Progenitor cell of endocrine pancreas (in vitro differentiated cells): ENCODE measurements at regions not wholly inside any gene's neighbourhood (a gene's known extent, or its start where the extent isn't known, plus 50 kb on each side); places are given as distances from the start of the nearest gene placed in this dataset.

Experiments used
- DNase-seq: peaks from one replicate; pipeline ENCODE4 v3.0.0; 2021; ENCODE audit warnings: low spot score; ENCODE audit not compliant: unreplicated experiment
- H3K27ac Mint-ChIP-seq: 2 replicates; pipeline ENCODE4 v1.8.0; 2021; ENCODE audit warnings: mild to moderate bottlenecking, moderate library complexity, mixed read lengths
- H3K27me3 Mint-ChIP-seq: 2 replicates; pipeline ENCODE4 v1.8.0; 2021; ENCODE audit warnings: mixed read lengths
- H3K36me3 Mint-ChIP-seq: 2 replicates; pipeline ENCODE4 v1.8.0; 2022; ENCODE audit warnings: mixed read lengths; ENCODE audit not compliant: insufficient read depth
- H3K4me1 Mint-ChIP-seq: 2 replicates; pipeline ENCODE4 v1.8.0; 2021; ENCODE audit warnings: low read depth, mixed read lengths
- H3K4me3 Mint-ChIP-seq: 2 replicates; pipeline ENCODE4 v1.8.0; 2021; ENCODE audit warnings: low read depth, mild to moderate bottlenecking, moderate library complexity, mixed read lengths
- H3K9me3 Mint-ChIP-seq: 2 replicates; pipeline ENCODE4 v1.8.0; 2021; ENCODE audit warnings: low read depth, mixed read lengths
- CTCF ChIP-seq: fragments of 200-600 bp; sonication (generic); IDR thresholded peaks from one replicate; pipeline ENCODE4 v1.5.0; 2021; ENCODE audit warnings: antibody characterized with exemption, mild to moderate bottlenecking; ENCODE audit not compliant: unreplicated experiment

- no peak for DNase-seq
- Mint-ChIP-seq H3K36me3 (no peaks in the 10 kb centered on the region), H3K4me3 (no peak overlapping the region), H3K27me3 (no peaks in the 10 kb centered on the region), H3K9me3 (no peaks in the 10 kb centered on the region), H3K27ac (no peak overlapping the region), H3K4me1 (peaks cover 24% of the 10 kb centered on the region)
- no peak for TF ChIP-seq CTCF
These were observed 365.7 kb downstream of the DEPDC1B start for GRCh38 chr5:60334281-60334713.

GRCh38 chr5:60333005-60333571 lies 366.9 kb downstream of the DEPDC1B start:
- no peak for DNase-seq
- Mint-ChIP-seq H3K4me3 (no peak overlapping the region), H3K36me3 (no peaks in the 10 kb centered on the region), H3K4me1 (peaks cover 27% of the 10 kb centered on the region), H3K9me3 (no peaks in the 10 kb centered on the region), H3K27me3 (no peaks in the 10 kb centered on the region), H3K27ac (no peak overlapping the region)
- TF ChIP-seq CTCF: no peak

DNA sequence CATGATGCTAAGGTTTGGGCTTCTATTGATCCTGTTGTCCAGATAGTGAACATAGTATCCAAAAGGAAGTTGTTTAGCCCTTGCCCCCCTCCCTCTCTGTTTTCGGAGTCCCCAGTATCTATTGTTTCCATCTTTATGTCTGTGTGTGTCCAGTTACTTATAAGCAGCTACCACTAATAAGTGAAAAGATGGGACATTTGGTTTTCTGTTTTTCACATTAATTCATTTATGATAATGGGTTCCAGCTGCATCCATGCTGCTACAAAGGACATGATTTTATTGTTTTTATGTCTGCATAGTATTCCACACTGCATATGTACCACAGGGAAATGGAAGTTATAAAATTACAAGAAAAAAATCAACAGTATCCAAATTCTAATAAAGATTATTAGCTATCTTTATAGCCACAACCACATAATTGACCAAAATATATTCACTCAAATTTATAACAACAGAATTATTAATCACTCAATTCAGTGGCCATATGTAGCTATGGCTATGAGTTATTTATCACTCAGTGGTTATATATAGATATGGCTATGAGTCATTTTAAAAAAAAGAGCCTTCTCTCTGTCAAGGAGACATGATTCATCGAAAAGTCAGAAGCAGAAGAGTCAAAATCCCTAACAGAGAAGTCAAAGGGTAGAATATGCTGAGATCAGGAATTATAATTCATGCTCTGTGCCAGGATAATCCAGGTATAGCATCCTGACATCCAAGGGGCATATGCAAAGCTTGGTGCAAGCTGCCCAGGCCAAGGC lies 367.5 kb downstream of the DEPDC1B start:
- TF ChIP-seq CTCF: no peak
- no peaks in the 10 kb centered on the region for H3K9me3 Mint-ChIP-seq
- no peak for DNase-seq
- H3K27ac Mint-ChIP-seq: no peak overlapping the region
- no peaks in the 10 kb centered on the region for H3K36me3 Mint-ChIP-seq
- H3K27me3 Mint-ChIP-seq: no peaks in the 10 kb centered on the region
- peaks cover 27% of the 10 kb centered on the region for H3K4me1 Mint-ChIP-seq
- no peak overlapping the region for H3K4me3 Mint-ChIP-seq

- Mint-ChIP-seq H3K4me3 (no peak overlapping the region), H3K27ac (no peak overlapping the region), H3K36me3 (no peaks in the 10 kb centered on the region), H3K27me3 (no peaks in the 10 kb centered on the region), H3K4me1 (peaks cover 32% of the 10 kb centered on the region), H3K9me3 (no peaks in the 10 kb centered on the region)
- DNase-seq: no peak
- no peak for TF ChIP-seq CTCF
These were observed 369.7 kb downstream of the DEPDC1B start for GRCh38 chr5:60330236-60330635.

GRCh38 chr5:60325870-60326269 lies 374.1 kb downstream of the DEPDC1B start:
- no peak for DNase-seq
- H3K36me3 Mint-ChIP-seq: no peaks in the 10 kb centered on the region
- no peak overlapping the region for H3K4me3 Mint-ChIP-seq
- H3K27ac Mint-ChIP-seq: no peak overlapping the region
- TF ChIP-seq CTCF: no peak
- peaks cover 20% of the 10 kb centered on the region for H3K9me3 Mint-ChIP-seq
- no peaks in the 10 kb centered on the region for H3K27me3 Mint-ChIP-seq
- H3K4me1 Mint-ChIP-seq: peaks cover 18% of the 10 kb centered on the region
